Fibroblast of the aortic adventitia (primary cell): ENCODE measurements at regions not wholly inside any gene's neighbourhood (a gene's known extent, or its start where the extent isn't known, plus 50 kb on each side); places are given as distances from the start of the nearest gene placed in this dataset.

Source experiments
- DNase-seq: peaks from one replicate; pipeline ENCODE4 v3.0.0-alpha.2; 2010; ENCODE audit warnings: low read depth
- H3K4me3 ChIP-seq: 2 replicates; pipeline ENCODE4 v1.5.1; 2011; ENCODE audit warnings: low read depth, mild to moderate bottlenecking, control low read depth, low read length, moderate library complexity
- TF ChIP-seq, protein P1 (sequence below): IDR thresholded peaks from 2 replicates; pipeline ENCODE4 v1.5.1; 2011; ENCODE audit warnings: mild to moderate bottlenecking, low read length, control low read depth, inconsistent platforms; ENCODE audit not compliant: insufficient read depth

DNA sequence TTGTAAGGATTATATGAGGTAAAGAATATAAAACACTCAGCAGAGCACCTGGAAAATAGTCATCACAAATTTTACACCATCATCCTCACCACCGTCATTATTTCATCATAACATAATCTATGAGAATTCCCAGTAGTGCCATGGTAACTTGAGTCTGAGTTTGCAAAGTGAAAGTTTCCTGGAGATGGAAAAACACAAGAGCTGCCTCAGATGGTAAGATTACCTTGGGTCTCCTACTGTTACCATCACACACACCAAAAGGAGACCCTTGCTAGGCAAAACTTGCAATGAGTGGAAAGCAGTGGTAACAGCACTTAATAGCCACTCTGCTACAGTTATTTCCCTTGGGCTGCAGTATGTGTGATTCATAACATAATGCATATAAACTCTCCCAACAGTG lies 589.8 kb downstream of the RNF144B start:
- no peak for DNase-seq
- TF ChIP-seq, protein P1, sequence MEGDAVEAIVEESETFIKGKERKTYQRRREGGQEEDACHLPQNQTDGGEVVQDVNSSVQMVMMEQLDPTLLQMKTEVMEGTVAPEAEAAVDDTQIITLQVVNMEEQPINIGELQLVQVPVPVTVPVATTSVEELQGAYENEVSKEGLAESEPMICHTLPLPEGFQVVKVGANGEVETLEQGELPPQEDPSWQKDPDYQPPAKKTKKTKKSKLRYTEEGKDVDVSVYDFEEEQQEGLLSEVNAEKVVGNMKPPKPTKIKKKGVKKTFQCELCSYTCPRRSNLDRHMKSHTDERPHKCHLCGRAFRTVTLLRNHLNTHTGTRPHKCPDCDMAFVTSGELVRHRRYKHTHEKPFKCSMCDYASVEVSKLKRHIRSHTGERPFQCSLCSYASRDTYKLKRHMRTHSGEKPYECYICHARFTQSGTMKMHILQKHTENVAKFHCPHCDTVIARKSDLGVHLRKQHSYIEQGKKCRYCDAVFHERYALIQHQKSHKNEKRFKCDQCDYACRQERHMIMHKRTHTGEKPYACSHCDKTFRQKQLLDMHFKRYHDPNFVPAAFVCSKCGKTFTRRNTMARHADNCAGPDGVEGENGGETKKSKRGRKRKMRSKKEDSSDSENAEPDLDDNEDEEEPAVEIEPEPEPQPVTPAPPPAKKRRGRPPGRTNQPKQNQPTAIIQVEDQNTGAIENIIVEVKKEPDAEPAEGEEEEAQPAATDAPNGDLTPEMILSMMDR = no peak
- no peak overlapping the region for H3K4me3 ChIP-seq

DNA sequence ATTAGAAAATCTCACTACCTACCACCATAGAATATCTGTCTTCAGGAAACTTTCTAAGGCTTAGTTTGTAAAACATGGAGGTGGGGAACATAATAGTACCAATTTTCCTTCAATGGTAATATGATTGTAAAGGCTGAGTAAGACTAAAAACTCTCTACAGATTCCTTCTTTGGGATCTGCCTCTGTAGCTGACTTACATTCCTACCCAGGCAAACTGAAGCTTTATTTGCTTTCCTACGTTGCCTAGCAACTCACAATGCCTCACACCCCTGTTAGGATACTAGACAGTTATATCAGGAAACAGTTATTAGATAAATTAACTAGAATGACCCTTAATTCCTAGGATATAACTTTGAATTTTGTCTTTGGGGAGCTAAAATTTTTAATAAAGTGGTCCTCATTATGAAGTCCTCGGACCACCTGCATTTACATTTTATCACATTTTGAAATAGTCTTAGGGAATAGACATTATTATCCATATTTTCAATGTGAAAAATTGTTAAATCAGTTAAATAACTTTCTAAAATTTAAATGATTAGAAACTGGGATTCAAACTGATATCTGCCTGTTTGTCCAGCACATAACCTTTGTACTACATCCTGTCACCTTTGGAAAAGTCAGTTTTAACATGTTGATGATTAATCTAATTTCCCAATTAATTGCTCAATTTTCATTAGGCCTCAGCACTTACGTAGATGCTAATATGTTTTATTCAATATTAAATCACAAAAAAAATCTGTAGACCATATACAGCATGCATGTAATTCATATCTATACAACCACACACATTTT lies 591.4 kb downstream of the RNF144B start:
- TF ChIP-seq, protein P1 = no peak
- DNase-seq = no peak
- no peak overlapping the region for H3K4me3 ChIP-seq

DNA sequence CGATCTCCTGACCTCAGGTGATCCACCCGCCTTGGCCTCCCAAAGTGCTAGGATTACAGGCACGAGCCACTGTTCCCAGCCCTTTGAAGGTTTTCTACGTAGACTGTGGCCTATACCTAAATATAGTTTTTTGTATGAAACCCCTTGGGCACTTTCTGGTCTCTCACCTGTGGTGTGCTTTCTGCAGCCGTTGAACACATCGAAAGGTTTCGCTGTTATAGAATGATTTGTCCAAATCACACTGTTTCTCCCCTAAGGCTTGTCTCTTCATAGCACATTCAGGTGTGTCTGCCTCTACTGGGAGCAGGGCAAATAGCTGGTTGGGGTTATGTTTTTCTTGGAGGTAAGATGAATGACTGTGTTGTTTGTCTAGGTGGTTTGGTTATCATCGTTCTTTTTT lies 597.9 kb downstream of the RNF144B start:
- no peak overlapping the region for H3K4me3 ChIP-seq
- TF ChIP-seq, protein P1 = no peak
- no peak for DNase-seq

DNA sequence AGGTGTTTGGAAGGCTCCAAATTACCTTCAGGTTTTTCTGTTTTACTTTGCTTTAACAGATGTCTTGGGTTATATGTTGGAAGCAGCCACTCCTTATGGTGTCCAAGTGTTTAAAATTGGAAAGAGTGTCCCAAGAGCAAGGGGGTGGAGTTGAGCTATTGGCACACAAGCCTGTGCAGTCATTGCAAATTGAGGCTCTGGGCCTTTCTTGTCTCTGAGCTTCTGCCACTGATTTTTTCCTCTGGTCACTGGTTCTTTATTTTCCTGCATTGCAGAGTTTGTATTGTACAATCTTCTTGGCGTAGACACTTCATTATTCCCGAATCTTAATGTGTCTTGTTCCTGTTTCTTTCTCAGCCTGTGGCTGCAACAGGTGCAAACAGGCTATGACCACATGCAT lies 598.8 kb downstream of the RNF144B start:
- no peak for DNase-seq
- TF ChIP-seq, protein P1 = no peak
- H3K4me3 ChIP-seq = no peak overlapping the region

DNA sequence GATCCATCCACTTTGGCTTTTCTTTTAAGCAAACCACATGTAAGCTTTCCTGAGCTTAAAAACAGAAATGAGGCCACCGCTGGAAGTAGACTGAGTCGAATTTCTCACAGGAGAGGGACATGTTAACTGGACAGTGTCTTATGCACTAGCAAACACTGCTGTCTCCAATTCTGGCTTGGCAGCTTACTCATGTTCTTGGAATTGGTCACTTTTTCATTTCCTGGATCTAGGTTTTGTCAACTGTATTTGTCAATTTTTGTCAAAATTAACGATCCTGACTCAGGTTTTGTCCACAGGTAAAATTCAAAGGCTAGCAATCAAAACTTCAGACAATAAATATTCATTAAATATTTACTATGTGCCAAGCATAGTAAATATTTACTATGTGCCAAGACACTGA lies 601.5 kb downstream of the RNF144B start:
- TF ChIP-seq, protein P1 = no peak
- H3K4me3 ChIP-seq = no peak overlapping the region
- no peak for DNase-seq

DNA sequence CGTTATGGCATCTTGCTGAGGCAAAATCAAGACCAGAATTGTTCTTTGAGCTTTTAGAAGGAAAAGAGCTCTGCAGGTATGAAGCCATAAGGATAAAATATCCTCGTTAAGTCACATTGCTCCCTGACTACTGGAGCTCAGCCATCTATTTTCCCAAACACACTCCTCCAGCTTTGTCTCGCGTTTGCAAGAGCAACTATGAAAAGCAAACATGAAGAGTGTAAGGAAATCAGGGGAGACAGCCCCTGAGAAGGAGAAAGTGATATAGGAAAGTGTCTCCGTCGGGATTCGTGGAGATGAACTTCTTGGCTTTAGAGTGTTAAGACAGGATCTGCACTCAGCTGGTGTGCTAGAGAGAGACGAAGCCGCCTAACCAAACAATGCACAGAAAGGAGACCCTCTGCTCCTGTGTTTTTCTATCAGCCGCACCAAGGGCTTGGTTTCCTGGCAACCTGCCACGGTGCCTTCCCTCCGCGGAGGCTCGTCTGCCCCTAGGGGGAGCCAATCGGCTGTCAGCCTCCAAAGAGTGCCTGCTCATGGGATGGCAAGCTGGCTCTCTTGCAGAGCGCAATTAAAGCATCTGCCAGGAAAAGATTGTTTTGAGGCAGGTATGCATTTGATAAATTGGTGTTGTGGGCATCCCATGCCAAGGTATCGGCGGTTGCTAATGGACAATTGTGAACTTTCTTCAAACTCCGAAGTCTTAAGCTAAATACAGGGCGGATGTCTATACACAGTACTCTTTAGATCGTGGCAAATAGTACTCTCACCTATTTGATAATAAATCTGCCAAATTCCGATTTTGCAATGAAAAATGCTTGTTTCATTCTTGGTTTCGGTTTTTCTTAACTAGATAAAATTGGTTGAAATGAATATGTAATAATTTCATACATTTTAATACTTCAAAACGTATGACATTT lies 603.2 kb downstream of the RNF144B start:
- TF ChIP-seq, protein P1 = no peak
- peak; percentile 5 for DNase-seq
- H3K4me3 ChIP-seq = no peak overlapping the region
